HG02943 (cell line): ENCODE measurements at regions not wholly inside any gene's neighbourhood (a gene's known extent, or its start where the extent isn't known, plus 50 kb on each side); places are given as distances from the start of the nearest gene placed in this dataset.

Source experiments
- ATAC-seq: cut with Tn5 transposase; IDR thresholded peaks from one replicate; pipeline ENCODE4 v1.9.1; 2021; ENCODE audit warnings: mild to moderate bottlenecking, low read depth, moderate library complexity; ENCODE audit not compliant: unreplicated experiment

DNA sequence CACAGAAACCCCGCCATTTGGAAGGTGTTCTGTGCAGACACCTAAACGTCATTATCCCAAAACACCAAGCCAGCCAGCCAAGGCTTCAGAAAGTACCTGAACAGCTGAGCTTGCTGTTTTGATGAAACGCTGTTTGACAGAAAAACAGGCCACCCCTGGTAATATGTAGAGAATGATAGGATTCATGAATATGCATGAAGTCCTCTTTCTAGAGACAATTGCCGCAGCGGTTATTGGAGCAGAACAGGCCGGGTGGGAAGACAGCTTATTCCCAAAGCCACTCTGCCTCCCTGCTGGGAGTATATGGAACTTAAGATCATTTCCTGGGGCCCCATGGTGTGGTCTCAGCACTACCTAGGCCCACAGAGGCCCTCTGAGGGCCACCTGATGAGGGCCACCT lies 229.5 kb downstream of the UQCRFS1 start:
- no peak for ATAC-seq

DNA sequence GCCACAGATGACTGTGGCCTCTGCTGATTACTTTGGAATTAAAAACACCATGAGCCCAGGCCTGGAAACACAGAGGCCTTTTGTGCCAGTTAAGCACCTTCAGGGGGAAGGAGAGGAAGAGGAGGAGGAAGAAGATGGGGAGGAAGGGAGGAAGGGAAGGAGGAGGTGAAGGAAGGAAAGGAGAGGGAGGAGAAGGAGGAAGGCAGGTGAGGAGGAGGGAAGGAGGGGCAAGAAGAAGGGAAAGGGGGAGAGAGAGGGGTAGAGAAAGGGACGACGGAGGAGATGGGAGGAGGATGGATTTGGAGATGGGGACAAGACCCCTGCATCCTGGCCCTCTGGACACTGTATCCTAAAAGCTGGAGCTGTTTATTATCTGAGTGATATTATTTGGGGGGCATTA lies 231.0 kb downstream of the UQCRFS1 start:
- ATAC-seq, result no peak

DNA sequence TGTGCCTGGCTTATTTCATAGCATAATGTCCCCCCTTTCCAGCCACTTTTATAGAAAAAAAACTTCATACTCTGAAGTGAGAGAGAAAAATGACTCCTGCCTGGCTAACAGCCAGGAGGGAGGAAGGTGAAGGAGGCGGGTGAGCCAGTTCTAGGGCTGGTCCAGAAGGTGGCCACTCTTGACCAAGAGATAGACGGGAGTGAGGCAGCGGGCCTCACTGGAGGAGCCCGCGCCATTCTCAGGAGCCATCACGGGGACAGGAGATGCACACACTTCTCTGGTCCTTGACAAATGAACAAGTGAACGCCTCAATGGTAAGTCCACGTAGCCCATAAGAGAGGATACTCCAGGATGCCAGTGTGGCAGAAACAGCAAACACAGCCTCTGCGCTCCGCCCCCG lies 231.4 kb downstream of the UQCRFS1 start:
- no peak for ATAC-seq

DNA sequence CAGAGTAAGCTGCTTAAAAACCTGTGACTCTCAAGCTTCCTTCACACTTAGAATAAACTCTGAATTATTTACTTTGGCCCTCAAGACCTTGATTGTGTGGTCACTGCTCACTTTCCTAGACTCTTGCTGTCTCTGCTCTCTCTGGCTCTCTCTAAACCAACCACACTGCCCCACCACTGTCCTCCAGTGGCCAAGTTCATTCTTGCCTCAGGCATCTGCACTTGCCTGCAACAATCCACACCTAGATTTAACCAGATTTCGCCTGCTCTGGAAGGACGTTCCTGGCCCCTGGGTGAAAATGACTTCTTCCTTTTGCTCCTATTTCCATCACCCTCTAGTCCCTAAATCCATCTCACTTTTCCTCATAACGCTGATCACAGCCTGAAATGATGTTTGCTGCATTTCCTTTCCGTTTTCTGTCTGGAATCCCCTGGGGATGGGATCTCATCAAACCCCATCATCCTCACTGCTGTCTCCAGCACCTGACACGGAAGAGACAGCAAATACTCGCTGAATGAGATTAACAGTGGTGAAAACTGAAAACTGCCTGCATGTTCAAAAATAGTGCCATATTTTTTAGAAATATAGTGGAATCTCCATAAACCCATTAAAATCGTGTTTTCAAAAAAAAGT lies 232.6 kb downstream of the UQCRFS1 start:
- ATAC-seq, result no peak

DNA sequence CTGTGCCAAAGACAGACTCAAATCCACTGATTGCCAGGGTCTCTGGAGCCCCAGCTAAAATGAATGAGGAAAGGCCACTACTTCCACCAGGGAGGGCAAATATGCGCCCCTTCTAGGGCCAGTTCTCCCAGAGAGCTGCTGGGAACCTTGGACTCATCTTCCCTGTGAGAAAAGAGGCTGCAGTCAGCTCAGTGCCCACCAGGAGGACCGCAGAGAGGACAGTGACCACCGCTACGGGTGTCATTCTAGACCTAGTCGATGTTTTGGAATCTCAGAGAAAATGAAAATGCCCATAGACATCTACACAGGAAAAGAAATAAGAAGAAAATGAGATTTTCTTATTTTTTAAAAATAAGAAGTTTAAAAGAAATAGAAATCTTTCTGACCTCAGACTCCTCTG lies 235.1 kb downstream of the UQCRFS1 start:
- ATAC-seq, result no peak

DNA sequence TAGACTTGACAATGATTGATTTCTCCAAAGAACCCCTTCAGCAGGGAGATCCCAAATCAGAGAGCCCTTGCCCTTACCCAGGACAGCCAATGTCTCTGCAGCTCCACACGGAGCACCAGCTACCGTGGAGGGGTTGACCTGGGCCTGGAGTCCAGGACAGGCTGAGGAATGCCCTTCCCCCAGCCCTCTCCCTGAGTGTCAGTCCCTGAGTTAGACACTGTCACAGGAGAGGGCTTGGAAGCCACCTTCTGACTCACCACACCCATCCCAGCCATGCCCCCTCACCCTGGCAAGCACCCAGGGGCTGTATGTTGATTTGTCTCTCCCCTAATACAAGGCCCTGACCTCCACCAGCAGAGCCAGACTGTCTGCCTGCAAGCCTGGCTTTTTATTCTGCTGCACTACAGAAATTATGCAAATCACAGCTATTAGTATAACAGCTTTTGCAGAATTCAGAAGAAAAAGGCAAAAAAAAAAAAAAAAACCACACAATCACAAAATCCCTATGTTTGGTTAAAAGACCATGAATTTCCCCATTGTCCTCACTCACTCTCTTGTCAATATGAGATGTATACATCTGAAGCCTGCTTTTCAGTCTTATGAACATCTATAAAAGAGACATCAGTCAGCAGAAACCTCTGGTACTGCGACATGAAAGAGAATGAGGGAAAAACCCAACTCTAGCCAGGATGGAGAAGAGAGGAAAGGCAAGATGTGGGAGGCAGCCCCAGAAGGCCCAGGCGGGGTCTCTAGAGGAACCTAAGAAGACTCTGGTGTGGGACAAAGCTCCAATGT lies 240.7 kb downstream of the UQCRFS1 start:
- ATAC-seq, result no peak

DNA sequence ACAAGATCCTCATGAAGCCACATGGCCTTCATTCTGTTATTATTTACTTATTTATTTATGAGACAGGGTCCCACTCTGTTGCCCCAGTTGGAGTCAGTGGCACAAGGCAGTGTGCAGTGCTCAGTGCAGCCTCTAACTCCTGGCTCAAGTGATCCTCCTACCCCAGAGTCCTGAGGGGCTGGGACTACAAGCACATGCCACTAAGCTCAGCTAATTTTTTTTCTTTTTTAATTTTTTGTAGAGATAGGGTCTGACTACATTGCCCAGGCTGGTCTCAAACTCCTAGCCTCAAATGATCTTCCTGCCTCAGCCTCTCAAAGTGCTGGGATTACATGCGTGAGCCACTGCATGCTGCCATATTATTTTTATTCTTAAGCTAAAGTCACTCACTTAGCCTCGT lies 241.4 kb downstream of the UQCRFS1 start:
- ATAC-seq, result no peak

DNA sequence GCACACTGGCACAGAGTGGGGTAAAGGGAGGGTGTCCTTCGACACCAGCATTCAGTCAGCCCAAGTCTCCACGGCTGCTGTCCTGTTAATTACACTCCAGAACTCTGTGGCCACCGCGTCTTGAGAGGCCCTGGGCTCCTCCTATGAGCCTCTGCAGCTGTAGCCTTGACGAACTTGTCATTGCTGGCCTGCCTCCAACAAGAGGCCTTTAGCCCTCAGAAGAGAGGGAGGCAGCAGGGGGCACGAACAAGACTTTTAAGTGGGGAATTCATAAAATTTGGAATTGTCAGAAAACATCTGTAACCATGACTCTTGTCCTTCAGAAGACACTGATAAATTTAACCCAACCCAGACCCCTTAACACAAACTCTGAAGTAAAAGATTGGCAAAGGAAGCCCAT lies 241.9 kb downstream of the UQCRFS1 start:
- no peak for ATAC-seq

DNA sequence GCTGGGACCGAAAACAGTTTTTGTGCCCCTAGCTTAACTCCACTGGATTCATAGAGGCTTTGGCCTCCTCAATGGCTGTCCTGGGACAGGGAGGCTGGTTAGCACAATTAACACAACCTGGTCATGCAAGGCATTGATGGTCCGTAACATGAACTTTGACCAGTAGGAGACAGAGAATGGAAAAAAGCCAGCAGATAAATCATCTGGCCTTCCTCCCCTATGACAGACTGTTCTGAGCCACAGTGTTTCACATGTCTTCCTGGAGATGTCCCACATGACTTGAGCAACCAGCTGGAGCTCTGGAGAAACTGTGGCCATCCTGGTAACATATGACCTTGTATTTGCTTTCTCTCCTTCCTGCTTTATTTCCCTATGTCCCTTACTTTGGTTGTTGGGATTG lies 244.2 kb downstream of the UQCRFS1 start:
- ATAC-seq, result no peak

DNA sequence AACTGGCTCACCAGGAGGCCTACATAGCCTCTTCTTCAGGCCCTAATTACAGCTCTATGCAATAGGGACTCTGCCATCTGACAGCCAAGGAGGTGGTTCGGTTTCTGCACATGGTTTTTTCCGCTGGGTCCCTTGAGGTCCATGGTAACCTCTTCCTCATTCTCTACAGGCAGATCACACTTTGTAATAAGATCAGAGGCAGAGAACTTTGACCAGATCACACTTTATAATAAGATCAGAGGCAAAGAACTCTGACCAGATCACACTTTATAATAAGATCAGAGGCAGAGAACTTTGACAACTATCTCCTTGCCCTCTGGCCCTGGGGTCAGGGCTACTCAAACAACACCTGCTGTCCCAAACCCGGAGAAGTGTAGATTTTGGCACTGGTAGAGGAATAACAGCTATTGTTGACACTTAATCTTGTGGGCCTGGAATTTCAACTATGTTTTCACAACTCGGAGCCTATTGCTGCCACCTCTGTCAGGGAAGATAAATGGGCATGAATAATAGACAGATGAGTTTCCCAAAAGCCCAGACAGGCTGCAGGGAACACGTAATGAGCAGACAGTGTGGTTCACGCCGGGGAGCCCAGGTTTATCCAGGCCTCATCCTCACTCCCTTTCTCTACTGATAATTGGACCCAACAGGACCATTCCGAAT lies 246.1 kb downstream of the UQCRFS1 start:
- no peak for ATAC-seq

DNA sequence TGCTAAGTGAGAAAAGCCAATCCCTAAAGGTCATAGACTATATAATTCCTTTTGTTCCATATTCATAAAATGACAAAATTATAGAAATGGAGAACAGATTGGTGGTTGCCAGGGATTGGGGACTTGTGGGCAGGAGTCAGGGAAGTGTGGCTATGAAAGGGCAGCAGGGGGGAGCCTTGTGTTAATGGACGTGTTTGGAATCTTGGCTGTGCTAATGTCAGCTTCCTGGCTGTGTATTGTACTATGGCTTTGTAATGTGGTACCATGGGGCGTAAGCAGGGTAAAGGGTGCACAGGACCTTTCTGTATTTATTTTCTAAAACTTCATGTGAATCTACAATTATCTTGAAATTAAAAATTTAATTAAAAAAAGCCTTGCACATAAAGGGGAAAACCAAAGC lies 248.5 kb downstream of the UQCRFS1 start:
- ATAC-seq, result no peak

DNA sequence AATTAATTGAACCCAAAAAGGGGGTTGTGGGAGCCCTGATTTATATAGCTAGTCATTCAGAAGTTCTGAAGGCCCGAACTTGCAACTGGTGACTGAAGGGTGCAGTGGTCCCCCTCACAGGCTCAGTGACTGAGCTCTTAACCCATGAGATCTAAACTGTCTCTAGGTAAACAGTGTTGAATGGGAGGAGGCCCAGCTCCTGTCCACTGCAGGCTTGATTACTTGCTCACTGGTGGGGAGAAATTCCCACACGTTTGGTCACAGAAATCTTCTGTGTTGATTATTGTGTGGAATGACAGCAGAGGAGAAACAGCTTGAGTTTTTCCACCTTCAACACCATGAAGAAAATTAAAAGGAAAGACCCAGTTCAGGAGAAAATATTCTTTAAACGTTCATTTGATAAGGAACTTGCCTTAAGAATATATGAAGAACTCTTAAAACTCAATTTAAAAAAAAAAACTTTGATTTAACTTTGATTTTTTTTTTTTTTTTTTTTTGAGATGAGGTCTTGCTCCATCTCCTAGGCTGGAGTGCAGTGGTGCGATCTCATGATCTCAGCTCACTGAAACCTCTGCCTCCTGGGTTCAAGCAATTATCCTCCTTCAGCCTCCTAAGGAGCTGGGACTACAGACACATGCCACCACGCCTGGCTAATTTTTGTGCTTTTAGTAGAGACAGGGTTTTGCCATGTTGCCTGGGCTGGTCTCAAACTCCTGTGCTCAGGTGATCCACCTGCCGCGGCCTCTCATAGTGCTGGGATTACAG lies 249.3 kb downstream of the UQCRFS1 start:
- no peak for ATAC-seq

DNA sequence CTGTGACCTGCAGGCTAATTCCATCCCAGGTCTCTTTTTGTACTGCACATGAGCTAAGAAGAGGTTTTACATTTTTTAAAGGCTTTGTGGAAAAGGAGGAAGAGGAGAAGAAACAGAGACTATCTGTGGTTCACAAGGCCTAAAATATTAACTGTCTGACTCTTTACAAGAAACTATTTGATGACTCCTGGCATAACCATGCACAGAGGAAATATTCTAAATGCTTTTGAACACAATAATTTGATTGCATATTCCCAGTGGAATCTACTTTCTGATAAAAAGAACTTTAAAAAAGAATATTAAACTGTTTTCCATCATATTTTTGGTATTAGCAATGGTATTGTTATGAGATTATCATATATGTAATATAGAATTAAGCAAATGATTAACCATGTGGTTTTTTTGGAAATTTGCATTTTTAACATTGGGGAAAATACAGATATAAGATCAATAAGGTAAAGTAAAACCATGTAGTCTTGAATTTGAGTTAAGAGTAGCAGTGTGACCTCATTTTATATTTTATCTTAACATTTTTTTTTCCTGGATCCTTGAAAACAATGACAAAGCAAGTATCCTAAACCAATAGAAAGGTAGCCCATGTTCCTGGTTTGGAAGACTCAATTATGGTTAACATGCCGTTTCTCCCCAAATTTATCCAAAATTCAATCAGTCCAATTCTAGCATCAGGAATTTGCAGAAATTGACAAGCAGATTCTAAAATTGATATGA lies 251.0 kb downstream of the UQCRFS1 start:
- no peak for ATAC-seq

DNA sequence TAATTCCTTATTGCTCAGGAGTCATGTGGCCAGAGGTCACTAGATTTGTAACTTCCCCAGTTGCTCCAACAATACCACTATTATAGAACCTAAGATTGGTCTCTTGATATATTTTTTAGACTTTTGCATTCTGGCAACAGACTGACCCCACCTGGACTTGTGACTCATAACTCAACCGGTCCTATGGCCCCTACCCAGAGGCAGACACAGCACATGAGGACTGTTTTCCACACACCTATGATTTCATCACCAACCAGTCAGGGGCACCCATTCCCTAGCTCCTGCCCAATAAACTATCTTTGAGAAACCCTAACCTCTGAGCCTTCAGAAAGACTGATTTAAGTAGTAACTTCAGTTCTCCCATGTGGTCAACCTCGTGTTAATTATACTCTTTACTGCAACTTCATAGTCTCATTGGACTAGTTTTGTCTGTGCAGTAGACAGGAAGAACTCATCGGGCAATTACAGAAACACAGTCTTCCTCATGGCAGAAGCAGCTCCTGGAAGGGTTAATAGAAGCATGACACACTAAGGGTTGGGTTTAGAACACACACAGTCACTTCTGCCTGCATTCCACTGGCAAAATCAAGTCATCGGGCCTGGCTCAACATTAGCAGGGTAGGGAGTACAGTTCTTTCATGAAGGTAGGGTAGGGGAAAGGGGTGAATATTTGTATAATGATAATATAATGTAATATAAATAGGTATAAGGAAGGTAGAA lies 251.8 kb downstream of the UQCRFS1 start:
- ATAC-seq, result no peak

DNA sequence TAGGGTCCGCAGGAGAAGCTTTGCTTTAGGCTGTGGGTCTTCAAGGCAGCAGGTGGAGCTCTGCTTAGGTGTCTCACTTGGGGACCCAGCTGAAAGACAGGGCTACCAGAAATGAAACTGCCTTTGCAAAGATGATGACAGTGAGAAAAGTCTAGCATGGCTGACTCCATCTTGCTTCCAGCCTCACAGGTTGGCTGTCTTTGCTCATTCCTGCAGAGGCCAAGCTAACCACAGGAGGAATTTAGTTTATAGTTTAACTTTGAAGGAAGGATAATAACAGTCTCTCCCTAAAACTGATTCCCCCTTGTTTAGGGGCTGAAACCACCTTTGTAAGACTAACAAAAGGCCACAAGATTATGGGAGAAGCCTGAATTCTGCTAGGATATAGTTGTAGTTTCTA lies 252.4 kb downstream of the UQCRFS1 start:
- no peak for ATAC-seq

DNA sequence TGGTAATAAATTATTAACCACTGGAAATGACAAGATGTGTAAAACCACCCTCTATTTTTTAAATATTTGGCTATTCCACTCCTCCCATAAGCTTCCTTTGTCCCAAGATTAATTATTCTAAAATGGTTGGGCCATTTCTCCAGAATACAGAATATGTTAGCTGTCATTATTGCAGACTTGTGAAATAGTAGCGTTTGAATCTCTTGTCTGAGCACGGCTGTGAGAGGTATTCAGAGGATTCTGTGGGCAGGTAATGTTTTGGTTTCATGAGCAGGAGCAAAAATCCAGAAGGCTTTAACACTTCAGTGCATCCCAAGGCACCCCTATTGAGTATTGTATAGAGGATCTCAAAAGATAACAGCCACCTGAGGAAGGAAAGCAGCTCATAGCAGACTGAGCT lies 256.0 kb downstream of the UQCRFS1 start:
- ATAC-seq, result no peak

DNA sequence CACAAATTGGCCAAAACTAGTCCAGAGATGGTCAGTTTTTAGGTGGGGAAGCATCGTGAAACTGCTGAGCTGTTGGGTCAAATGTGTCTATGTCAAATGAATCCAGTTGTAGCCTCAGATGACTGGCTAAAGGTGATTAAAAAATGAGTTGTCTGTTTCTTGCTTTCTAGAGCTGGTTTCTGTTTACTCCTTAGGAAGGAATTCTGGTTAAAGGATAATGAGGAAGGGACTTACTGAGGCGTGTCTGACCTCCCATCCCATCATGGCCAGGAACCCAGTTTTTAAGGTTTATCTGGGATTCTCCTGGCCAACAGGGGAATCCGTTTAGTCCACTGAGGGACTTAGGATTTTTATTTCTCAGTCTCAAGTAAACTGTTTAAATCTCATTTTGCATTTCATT lies 256.5 kb downstream of the UQCRFS1 start:
- ATAC-seq, result no peak

DNA sequence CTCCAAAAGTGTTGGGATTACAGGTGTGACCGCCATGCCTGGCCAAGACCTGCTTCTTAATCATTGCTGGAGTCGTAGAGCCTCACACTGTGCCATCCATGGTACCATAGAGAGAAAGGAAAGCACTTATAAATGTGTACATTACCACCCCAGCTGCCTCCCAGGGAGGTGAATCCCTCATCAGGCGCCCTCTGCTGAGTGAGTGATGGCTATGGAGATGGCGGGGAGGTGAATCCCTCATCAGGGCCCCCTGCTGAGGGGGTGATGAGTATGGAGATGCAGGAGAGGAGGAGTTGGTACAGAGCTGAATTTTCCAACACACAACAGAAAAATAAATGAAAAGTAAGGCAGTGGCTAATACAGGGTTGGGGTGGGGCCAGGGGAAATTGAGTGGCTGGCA lies 263.4 kb downstream of the UQCRFS1 start:
- ATAC-seq, result no peak

DNA sequence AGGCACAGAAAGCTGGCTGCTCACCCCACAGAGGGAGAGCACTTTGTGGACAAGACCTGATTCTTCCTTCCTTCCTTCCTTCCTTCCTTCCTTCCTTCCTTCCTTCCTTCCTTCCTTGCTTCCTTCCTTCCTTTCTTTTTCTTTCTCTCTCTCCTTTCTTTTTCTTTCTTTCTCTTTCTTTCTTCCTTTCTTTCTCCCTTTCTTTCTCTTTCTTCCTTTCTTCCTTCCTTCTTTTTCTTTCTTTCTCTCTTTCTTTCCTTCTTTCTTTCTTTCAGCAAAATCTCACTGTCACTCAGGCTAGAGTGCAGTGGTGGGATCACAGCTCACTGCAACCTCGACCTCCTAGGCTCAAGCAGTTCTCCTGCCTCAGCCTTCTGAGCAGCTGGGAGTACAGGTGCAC lies 263.9 kb downstream of the UQCRFS1 start:
- ATAC-seq, result no peak

DNA sequence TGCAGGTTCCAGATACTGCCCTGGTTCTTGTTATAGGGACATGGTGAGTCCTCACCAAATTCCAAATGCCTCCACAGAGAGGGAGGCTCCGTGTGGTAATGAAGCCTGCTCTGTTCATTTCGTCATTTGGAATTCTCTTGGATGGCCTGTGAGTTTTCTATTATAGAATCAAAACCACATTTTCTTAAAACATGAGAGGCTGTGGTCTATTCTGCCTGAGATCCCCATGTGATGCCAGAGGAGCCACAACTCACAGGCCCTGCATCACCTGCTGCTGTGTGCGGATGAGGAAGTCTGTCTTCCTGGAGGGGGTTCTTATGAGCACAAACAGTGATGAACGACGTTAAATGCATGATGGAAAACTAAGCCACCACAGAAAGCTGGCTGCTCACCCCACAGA lies 264.4 kb downstream of the UQCRFS1 start:
- no peak for ATAC-seq
